Panc1 (cell line): ENCODE measurements at regions not wholly inside any gene's neighbourhood (a gene's known extent, or its start where the extent isn't known, plus 50 kb on each side); places are given as distances from the start of the nearest gene placed in this dataset.

Experiments
- POLR2AphosphoS5 ChIP-seq: IDR thresholded peaks from 2 replicates; pipeline ENCODE4 v1.6.1; 2012; ENCODE audit warnings: mild to moderate bottlenecking, low read depth, low read length, moderate library complexity
- SIN3A ChIP-seq: IDR thresholded peaks from 2 replicates; pipeline ENCODE4 v1.6.1; 2012; ENCODE audit warnings: low read depth, mild to moderate bottlenecking, low read length, moderate library complexity, borderline replicate concordance; ENCODE audit not compliant: insufficient read depth
- TF ChIP-seq, protein P1 (sequence below): fragments of 450-650 bp; IDR thresholded peaks from 2 replicates; pipeline ENCODE4 v1.5.1; 2017; ENCODE audit warnings: mild to moderate bottlenecking
- TF ChIP-seq, protein P2 (sequence below), 2 experiments: IDR thresholded peaks; 2 replicates each; pipeline ENCODE4 v1.6.1; 2011 to 2012; ENCODE audit warnings: low read depth in 2 of 2, control low read depth in 1 of 2, low read length in 1 of 2, mild to moderate bottlenecking in 1 of 2, moderate library complexity in 1 of 2; ENCODE audit not compliant: insufficient read depth in 1 of 2

DNA sequence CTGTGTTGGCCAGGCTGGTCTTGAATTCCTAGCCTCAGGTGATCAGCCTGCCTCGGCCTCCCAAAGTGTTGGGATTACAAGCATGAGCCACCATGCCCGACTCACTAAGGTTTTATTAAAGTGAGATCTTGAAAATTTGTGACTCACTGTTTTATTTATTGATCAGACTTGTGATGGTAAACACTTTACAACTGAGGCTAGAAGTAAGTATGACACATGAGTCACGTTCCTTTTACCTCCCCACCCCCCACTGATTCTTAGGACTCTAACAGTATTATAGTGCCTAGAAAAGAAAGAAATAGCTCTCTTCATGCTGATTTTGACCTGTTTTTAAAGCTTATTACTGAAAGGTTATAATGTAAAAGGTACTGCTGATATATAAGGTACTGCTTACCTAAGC, 160.6 kb downstream of the TANC2 start:
- TF ChIP-seq, protein P1, sequence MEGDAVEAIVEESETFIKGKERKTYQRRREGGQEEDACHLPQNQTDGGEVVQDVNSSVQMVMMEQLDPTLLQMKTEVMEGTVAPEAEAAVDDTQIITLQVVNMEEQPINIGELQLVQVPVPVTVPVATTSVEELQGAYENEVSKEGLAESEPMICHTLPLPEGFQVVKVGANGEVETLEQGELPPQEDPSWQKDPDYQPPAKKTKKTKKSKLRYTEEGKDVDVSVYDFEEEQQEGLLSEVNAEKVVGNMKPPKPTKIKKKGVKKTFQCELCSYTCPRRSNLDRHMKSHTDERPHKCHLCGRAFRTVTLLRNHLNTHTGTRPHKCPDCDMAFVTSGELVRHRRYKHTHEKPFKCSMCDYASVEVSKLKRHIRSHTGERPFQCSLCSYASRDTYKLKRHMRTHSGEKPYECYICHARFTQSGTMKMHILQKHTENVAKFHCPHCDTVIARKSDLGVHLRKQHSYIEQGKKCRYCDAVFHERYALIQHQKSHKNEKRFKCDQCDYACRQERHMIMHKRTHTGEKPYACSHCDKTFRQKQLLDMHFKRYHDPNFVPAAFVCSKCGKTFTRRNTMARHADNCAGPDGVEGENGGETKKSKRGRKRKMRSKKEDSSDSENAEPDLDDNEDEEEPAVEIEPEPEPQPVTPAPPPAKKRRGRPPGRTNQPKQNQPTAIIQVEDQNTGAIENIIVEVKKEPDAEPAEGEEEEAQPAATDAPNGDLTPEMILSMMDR, result no peak
- TF ChIP-seq SIN3A, result no peak
- TF ChIP-seq, protein P2, sequence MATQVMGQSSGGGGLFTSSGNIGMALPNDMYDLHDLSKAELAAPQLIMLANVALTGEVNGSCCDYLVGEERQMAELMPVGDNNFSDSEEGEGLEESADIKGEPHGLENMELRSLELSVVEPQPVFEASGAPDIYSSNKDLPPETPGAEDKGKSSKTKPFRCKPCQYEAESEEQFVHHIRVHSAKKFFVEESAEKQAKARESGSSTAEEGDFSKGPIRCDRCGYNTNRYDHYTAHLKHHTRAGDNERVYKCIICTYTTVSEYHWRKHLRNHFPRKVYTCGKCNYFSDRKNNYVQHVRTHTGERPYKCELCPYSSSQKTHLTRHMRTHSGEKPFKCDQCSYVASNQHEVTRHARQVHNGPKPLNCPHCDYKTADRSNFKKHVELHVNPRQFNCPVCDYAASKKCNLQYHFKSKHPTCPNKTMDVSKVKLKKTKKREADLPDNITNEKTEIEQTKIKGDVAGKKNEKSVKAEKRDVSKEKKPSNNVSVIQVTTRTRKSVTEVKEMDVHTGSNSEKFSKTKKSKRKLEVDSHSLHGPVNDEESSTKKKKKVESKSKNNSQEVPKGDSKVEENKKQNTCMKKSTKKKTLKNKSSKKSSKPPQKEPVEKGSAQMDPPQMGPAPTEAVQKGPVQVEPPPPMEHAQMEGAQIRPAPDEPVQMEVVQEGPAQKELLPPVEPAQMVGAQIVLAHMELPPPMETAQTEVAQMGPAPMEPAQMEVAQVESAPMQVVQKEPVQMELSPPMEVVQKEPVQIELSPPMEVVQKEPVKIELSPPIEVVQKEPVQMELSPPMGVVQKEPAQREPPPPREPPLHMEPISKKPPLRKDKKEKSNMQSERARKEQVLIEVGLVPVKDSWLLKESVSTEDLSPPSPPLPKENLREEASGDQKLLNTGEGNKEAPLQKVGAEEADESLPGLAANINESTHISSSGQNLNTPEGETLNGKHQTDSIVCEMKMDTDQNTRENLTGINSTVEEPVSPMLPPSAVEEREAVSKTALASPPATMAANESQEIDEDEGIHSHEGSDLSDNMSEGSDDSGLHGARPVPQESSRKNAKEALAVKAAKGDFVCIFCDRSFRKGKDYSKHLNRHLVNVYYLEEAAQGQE (IDR thresholded peaks at IDR 0.05; ENCODE audit: insufficient read depth in 1 of 2, low read depth in 2 of 2, low read length in 1 of 2), result no peak
- TF ChIP-seq POLR2AphosphoS5, result no peak
